ENCODE measurements at regions not wholly inside any gene's neighbourhood (a gene's known extent, or its start where the extent isn't known, plus 50 kb on each side); places are given as distances from the start of the nearest gene placed in this dataset.
A peak's percentile ranks its signal among the peaks of the same experiment; 100 is the strongest.

- H4K20me1 ChIP-seq (ENCODE audit: insufficient read depth): no peaks in the 10 kb centered on the region
- H3K9me2 ChIP-seq: no peaks in the 10 kb centered on the region
- no peaks in the 10 kb centered on the region for H3K9me3 ChIP-seq
- DNase-seq: no peak
- no peak overlapping the region for H2AFZ ChIP-seq (ENCODE audit: low read depth)
- H3K36me3 ChIP-seq (replicated peaks in 1 of 2; ENCODE audit: control insufficient read depth in 1 of 2, insufficient read depth in 2 of 2, low read length in 1 of 2): no peaks in the 10 kb centered on the region
- peaks cover 8 to 58% of the 10 kb centered on the region in 2 experiments; a peak in 3 of 4 replicates for H3K4me1 ChIP-seq (ENCODE audit: control insufficient read depth in 1 of 2, insufficient read depth in 2 of 2, low read depth in 1 of 2, low read length in 1 of 2)
- H3K9ac ChIP-seq: no peak overlapping the region
- TF ChIP-seq TEAD4 (IDR thresholded peaks at IDR 0.05; ENCODE audit: borderline replicate concordance, insufficient read depth): no peak
- no peak for TF ChIP-seq GABPA (IDR thresholded peaks at IDR 0.05; ENCODE audit: low read depth)
- TF ChIP-seq PBX3 (IDR thresholded peaks at IDR 0.05): no peak
- no peak for TF ChIP-seq MAX (IDR thresholded peaks at IDR 0.05; ENCODE audit: low read depth)
- H3K4me2 ChIP-seq: no peak overlapping the region
- ChIA-PET POLR2A (interaction anchor here (1.0 to 1.2 kb wide), 3 partner anchors 13 to 80 kb away, joined by 3 to 5 read pairs (median 3); no protein-coding TSS in a partner anchor), CTCF (interaction anchor here (1.2 to 1.3 kb wide), 2 partner anchors 95 to 99 kb away, joined by 3 read pairs; no protein-coding TSS in a partner anchor)
- no peak overlapping the region for H3K4me3 ChIP-seq (ENCODE audit: low read depth in 2 of 2, low read length in 1 of 2)
- H3F3A ChIP-seq (replicated peaks; ENCODE audit: insufficient read depth): no peaks in the 10 kb centered on the region
- peaks cover 54% of the 10 kb centered on the region for H3K27me3 ChIP-seq (ENCODE audit: insufficient read depth)
- no peaks in the 10 kb centered on the region for H3K79me2 ChIP-seq (ENCODE audit: insufficient read depth)
- H3K27ac ChIP-seq (ENCODE audit: low read depth in 2 of 2, low read length in 1 of 2): peak overlapping the region in 1 of 2 experiments; percentile 91; a peak in 2 of 4 replicates
- 71% methylated on average over 35 of the region's 46 CpGs for WGBS (ENCODE audit: low lambda C conversion rate)
Observed at GRCh38 chrX:40167850-40168479, 70.2 kb upstream of the BCOR start.

- peaks cover 52% of the 10 kb centered on the region for H3K27me3 ChIP-seq (ENCODE audit: insufficient read depth)
- H3K79me2 ChIP-seq (ENCODE audit: insufficient read depth): no peaks in the 10 kb centered on the region
- peaks cover 8 to 54% of the 10 kb centered on the region in 2 experiments; a peak in 3 of 4 replicates for H3K4me1 ChIP-seq (ENCODE audit: control insufficient read depth in 1 of 2, insufficient read depth in 2 of 2, low read depth in 1 of 2, low read length in 1 of 2)
- H3K4me3 ChIP-seq (ENCODE audit: low read depth in 2 of 2, low read length in 1 of 2): no peak overlapping the region
- POLR2A ChIA-PET: interaction anchor here (0.8 to 1.1 kb wide), 6 partner anchors 10 to 154 kb away, joined by 3 to 5 read pairs (median 3); no protein-coding TSS in a partner anchor
- WGBS (ENCODE audit: low lambda C conversion rate): 63% methylated on average over 41 of the region's 41 CpGs
- no peaks in the 10 kb centered on the region for H4K20me1 ChIP-seq (ENCODE audit: insufficient read depth)
- no peaks in the 10 kb centered on the region for H3K36me3 ChIP-seq (replicated peaks in 1 of 2; ENCODE audit: control insufficient read depth in 1 of 2, insufficient read depth in 2 of 2, low read length in 1 of 2)
- DNase-seq: no peak
- no peaks in the 10 kb centered on the region for H3K9me3 ChIP-seq
- H3K27ac ChIP-seq (ENCODE audit: low read depth in 2 of 2, low read length in 1 of 2): peak overlapping the region in 1 of 2 experiments; percentile 91; a peak in 2 of 4 replicates
- no peaks in the 10 kb centered on the region for H3F3A ChIP-seq (replicated peaks; ENCODE audit: insufficient read depth)
- CTCF ChIA-PET: interaction anchor here (0.6 to 1.3 kb wide), 3 partner anchors 95 to 443 kb away, joined by 3 read pairs; no protein-coding TSS in a partner anchor
- no peak overlapping the region for H3K9ac ChIP-seq
- peak overlapping the region; percentile 31; the same call in 1 of the 2 replicates for H3K4me2 ChIP-seq
- no peaks in the 10 kb centered on the region for H3K9me2 ChIP-seq
- no peak overlapping the region for H2AFZ ChIP-seq (ENCODE audit: low read depth)
- no peak for TF ChIP-seq YY1 (IDR thresholded peaks at IDR 0.05; ENCODE audit: low read depth)
- TF ChIP-seq MXI1 (IDR thresholded peaks at IDR 0.05; ENCODE audit: low read depth, low read length): no peak
- TF ChIP-seq USF2 (IDR thresholded peaks at IDR 0.05; ENCODE audit: borderline replicate concordance, low read depth, low read length): no peak
- TF ChIP-seq NFIC (IDR thresholded peaks at IDR 0.05; ENCODE audit: borderline replicate concordance): no peak
- TF ChIP-seq REST (IDR thresholded peaks at IDR 0.05; ENCODE audit: low read depth, low read length): no peak
- TF ChIP-seq POLR2AphosphoS5 (IDR thresholded peaks at IDR 0.05; ENCODE audit: low read depth, low read length): no peak
- no peak for TF ChIP-seq GABPA (IDR thresholded peaks at IDR 0.05; ENCODE audit: low read depth)
- no peak for TF ChIP-seq ZBTB33 (IDR thresholded peaks at IDR 0.05; ENCODE audit: borderline replicate concordance, low read depth)
- TF ChIP-seq RXRA (IDR thresholded peaks at IDR 0.05; ENCODE audit: borderline replicate concordance, low read depth): no peak
- TF ChIP-seq SIN3A (IDR thresholded peaks at IDR 0.05; ENCODE audit: borderline replicate concordance, low read depth, low read length): no peak
- TF ChIP-seq RCOR1 (IDR thresholded peaks at IDR 0.05; ENCODE audit: low read length): no peak
- no peak for TF ChIP-seq FOSL2 (IDR thresholded peaks at IDR 0.05; ENCODE audit: borderline replicate concordance, low read depth)
- TF ChIP-seq RFX5 (IDR thresholded peaks at IDR 0.05; ENCODE audit: low read length): no peak
Observed at GRCh38 chrX:40167233-40167849, 69.6 kb upstream of the BCOR start.

Data from SK-N-SH (cell line).